ENCODE measurements at regions not wholly inside any gene's neighbourhood (a gene's known extent, or its start where the extent isn't known, plus 50 kb on each side); places are given as distances from the start of the nearest gene placed in this dataset.

GRCh38 chr2:118386641-118387302, 298.5 kb downstream of the INSIG2 start:
- Mint-ChIP-seq H3K27me3 (ENCODE audit: insufficient read depth, unreplicated experiment) (peaks cover 3% of the 10 kb centered on the region), H3K36me3 (ENCODE audit: insufficient read depth, unreplicated experiment) (no peaks in the 10 kb centered on the region), H3K4me1 (ENCODE audit: low read depth, unreplicated experiment) (no peaks in the 10 kb centered on the region), H3K27ac (ENCODE audit: unreplicated experiment) (no peak overlapping the region), H3K4me3 (ENCODE audit: unreplicated experiment) (no peak overlapping the region), H3K9me3 (ENCODE audit: unreplicated experiment) (no peaks in the 10 kb centered on the region)
- Histone ChIP-seq H3K27me3 (replicated peaks; ENCODE audit: control insufficient read depth, insufficient read depth, low read length) (no peaks in the 10 kb centered on the region), H3K4me1 (no peaks in the 10 kb centered on the region), H3K9me3 (0 out of 2 replicates have a peak, but pooled peaks cover 4% of the 10 kb centered on the region), H3K4me3 (ENCODE audit: low read depth, low read length) (no peak overlapping the region), H3K36me3 (ENCODE audit: control insufficient read depth, insufficient read depth, low read length) (no peaks in the 10 kb centered on the region)
- intact Hi-C loops (cut with micrococcal nuclease; ENCODE audit: unreplicated experiment), result no loop called here
- ChIA-PET CTCF (no interaction called here), POLR2A (no interaction called here)
- no peak for TF ChIP-seq CTCF (IDR thresholded peaks at IDR 0.05; ENCODE audit: insufficient read depth in 1 of 2, low read depth in 1 of 2, low read length in 1 of 2, severe bottlenecking in 1 of 2, unreplicated experiment in 1 of 2)
- no peak for DNase-seq
- BruUV-seq (replicated peaks), result no TSS peak

- no peaks in the 10 kb centered on the region for H3K9me3 Mint-ChIP-seq (ENCODE audit: unreplicated experiment)
Observed at GRCh38 chr2:118380915-118381653, 292.8 kb downstream of the INSIG2 start.

More at GRCh38 chr2:118380915-118381653, 292.8 kb downstream of the INSIG2 start:
- H3K27ac Mint-ChIP-seq (ENCODE audit: unreplicated experiment), result no peak overlapping the region
- Histone ChIP-seq H3K36me3 (ENCODE audit: control insufficient read depth, insufficient read depth, low read length) (no peaks in the 10 kb centered on the region), H3K4me1 (no peaks in the 10 kb centered on the region), H3K9me3 (no peaks in the 10 kb centered on the region), H3K27me3 (replicated peaks; ENCODE audit: control insufficient read depth, insufficient read depth, low read length) (no peaks in the 10 kb centered on the region; the same call in 1 of the 2 replicates), H3K4me3 (ENCODE audit: low read depth, low read length) (no peak overlapping the region)
- H3K27me3 Mint-ChIP-seq (ENCODE audit: insufficient read depth, unreplicated experiment), result peaks cover 9% of the 10 kb centered on the region
- H3K36me3 Mint-ChIP-seq (ENCODE audit: insufficient read depth, unreplicated experiment), result no peaks in the 10 kb centered on the region
- H3K4me3 Mint-ChIP-seq (ENCODE audit: unreplicated experiment), result no peak overlapping the region
- intact Hi-C loops (cut with micrococcal nuclease; ENCODE audit: unreplicated experiment), result no loop called here
- ChIA-PET CTCF (no interaction called here), POLR2A (no interaction called here)
- DNase-seq, result no peak
- H3K4me1 Mint-ChIP-seq (ENCODE audit: low read depth, unreplicated experiment), result no peaks in the 10 kb centered on the region
- TF ChIP-seq CTCF (IDR thresholded peaks at IDR 0.05; ENCODE audit: insufficient read depth in 1 of 2, low read depth in 1 of 2, low read length in 1 of 2, severe bottlenecking in 1 of 2, unreplicated experiment in 1 of 2), result no peak
- BruUV-seq (replicated peaks), result no TSS peak

Data from Caco-2 (cell line).